Prostate gland (tissue), 2 donors: ENCODE measurements at regions not wholly inside any gene's neighbourhood (a gene's known extent, or its start where the extent isn't known, plus 50 kb on each side); places are given as distances from the start of the nearest gene placed in this dataset.

Experiments used
- DNase-seq: peaks from one replicate; pipeline ENCODE4 v3.0.0-alpha.2; 2019; ENCODE audit warnings: low spot score
- H3K27ac ChIP-seq, 2 donors: fragments of 200-600 bp; sonication (generic); 2 replicates each; pipeline ENCODE4 v1.5.1; 2017 to 2019
- H3K27me3 ChIP-seq: fragments of 200-600 bp; sonication (generic); replicated peaks from 2 replicates; pipeline ENCODE4 v1.5.1; 2019; ENCODE audit not compliant: insufficient read depth
- H3K36me3 ChIP-seq, 2 donors: fragments of 200-600 bp; sonication (generic); 1 replicate in 1 of 2; 2 replicates in 1 of 2; pipeline versions ENCODE4 v1.5.1 to v1.8.1; 2017 to 2019
- H3K4me1 ChIP-seq: fragments of 200-600 bp; sonication (generic); replicated peaks from 2 replicates; pipeline ENCODE4 v1.5.1; 2019
- H3K4me3 ChIP-seq, 2 donors: fragments of 200-600 bp; sonication (generic); 2 replicates each; pipeline ENCODE4 v1.5.1; 2017 to 2019
- H3K9me3 ChIP-seq: fragments of 200-600 bp; sonication (generic); 2 replicates; pipeline ENCODE4 v1.5.1; 2017
- POLR2A ChIP-seq: fragments of 450-650 bp; IDR thresholded peaks from one replicate; pipeline ENCODE4 v1.6.1; 2016; ENCODE audit warnings: antibody characterized with exemption, mild to moderate bottlenecking
- POLR2AphosphoS5 ChIP-seq: sonication (generic); formaldehyde crosslinking; IDR thresholded peaks from one replicate; pipeline ENCODE4 v1.6.1; 2017; ENCODE audit warnings: antibody characterized with exemption
- WGBS: methylation state at CpG from one replicate; pipeline ENCODE4 v1.1.5; 2018; 5-methylcytosine and 5-hydroxymethylcytosine counted together
- intact Hi-C: fragments of 100-400 bp; cut with DNase I; formaldehyde crosslinking; loops from one replicate; pipeline ENCODE4 v1.14.2; 2022
- TF ChIP-seq, protein P1 (sequence below), 4 experiments: fragments of 200-600 bp in 2 of 4; fragments of 450-650 bp in 2 of 4; sonication (generic) in 2 of 4; IDR thresholded peaks; 1 replicate in 3 of 4; 2 replicates in 1 of 4; pipeline ENCODE4 v1.5.1; 2016 to 2019; ENCODE audit warnings: antibody characterized with exemption in 4 of 4, mild to moderate bottlenecking in 2 of 4, moderate library complexity in 2 of 4

DNA sequence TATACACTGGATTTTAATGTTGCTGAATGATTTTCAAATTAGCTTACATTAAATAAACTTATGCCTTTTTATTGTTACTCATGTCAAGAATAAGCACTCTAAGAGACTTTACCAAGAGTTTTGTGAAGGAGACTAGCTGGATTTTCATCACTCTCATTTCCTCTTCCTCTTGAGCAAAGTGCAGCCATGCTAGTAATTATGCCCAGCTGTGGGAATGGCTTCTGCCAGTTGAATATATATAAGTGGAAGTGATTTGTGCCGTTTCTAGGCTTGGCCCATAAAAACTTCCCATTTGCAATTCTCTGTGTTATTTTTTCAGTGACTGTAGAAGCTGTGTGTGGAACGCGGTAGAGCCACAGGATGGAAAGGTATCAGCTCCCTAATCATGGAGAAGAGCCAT is 255.8 kb downstream of the HDGFL1 start:
- Histone ChIP-seq H3K4me1 (peaks cover 5% of the 10 kb centered on the region), H3K36me3 (no peaks in the 10 kb centered on the region), H3K9me3 (no peaks in the 10 kb centered on the region), H3K27me3 (no peaks in the 10 kb centered on the region), H3K27ac (no peak overlapping the region), H3K4me3 (no peak overlapping the region)
- 88% methylated on average over 3 of the region's 3 CpGs for WGBS
- no peak for DNase-seq
- intact Hi-C loops = loop anchor here (5.0 to 10.0 kb wide), 2 partner anchors 47 to 1230 kb away; partner anchors contain the start of gene SOX4
- TF ChIP-seq POLR2AphosphoS5 (no peak), POLR2A (no peak)
- TF ChIP-seq, protein P1, sequence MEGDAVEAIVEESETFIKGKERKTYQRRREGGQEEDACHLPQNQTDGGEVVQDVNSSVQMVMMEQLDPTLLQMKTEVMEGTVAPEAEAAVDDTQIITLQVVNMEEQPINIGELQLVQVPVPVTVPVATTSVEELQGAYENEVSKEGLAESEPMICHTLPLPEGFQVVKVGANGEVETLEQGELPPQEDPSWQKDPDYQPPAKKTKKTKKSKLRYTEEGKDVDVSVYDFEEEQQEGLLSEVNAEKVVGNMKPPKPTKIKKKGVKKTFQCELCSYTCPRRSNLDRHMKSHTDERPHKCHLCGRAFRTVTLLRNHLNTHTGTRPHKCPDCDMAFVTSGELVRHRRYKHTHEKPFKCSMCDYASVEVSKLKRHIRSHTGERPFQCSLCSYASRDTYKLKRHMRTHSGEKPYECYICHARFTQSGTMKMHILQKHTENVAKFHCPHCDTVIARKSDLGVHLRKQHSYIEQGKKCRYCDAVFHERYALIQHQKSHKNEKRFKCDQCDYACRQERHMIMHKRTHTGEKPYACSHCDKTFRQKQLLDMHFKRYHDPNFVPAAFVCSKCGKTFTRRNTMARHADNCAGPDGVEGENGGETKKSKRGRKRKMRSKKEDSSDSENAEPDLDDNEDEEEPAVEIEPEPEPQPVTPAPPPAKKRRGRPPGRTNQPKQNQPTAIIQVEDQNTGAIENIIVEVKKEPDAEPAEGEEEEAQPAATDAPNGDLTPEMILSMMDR (IDR thresholded peaks at IDR 0.05) = no peak

DNA sequence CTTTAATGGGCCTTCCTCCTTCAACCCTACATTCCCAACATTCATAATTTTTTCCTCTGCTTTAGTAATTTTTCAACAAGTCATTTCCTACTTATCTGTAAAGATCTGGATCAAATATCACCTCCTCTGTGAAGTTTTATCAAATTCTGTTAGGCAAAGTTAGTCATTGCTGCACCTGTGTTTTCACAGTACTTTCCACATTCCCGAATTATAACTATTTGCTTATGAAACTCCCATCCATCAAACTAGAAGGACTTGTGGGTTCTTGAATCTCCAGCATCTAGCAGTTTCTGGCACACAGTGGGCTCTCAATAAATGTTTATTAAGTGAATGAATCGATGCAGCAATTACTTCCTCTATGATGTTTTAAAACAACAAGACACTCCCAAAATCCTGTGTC is 257.6 kb downstream of the HDGFL1 start:
- H3K27ac ChIP-seq = no peak overlapping the region
- WGBS = 45% methylated on average over 2 of the region's 2 CpGs

DNA sequence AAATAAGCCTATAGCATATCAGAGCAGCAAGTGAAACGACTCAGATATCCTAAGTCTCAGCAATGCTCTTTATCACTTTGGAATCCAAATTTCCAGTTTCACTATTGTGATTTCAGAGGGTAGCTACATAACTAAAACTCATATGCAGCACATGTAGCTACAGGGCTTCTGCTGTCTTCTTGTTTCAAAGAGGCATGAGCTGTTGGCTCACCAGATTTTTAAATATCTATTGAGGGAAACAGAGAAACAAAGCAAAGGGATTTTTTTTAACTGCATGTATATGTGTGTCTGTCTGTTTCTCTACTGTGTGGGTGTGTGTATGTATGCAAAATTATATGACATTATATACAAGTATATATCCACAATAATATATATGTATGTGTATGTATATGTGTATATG is 258.4 kb downstream of the HDGFL1 start:
- TF ChIP-seq POLR2AphosphoS5 (no peak), POLR2A (no peak)
- TF ChIP-seq, protein P1 (IDR thresholded peaks at IDR 0.05) = no peak
- no peak for DNase-seq
- Histone ChIP-seq H3K27me3 (no peaks in the 10 kb centered on the region), H3K4me1 (peaks cover 5% of the 10 kb centered on the region), H3K4me3 (no peak overlapping the region), H3K36me3 (no peaks in the 10 kb centered on the region), H3K9me3 (no peaks in the 10 kb centered on the region), H3K27ac (peak overlapping the region in 1 of 2 donors; percentile 24)
- intact Hi-C loops = loop anchor here (5.0 to 10.0 kb wide), 2 partner anchors 45 to 1233 kb away; partner anchors contain the start of gene SOX4
- WGBS = 25% methylated on average over 1 of the region's 1 CpG

More for the DNA sequence above, 257.6 kb downstream of the HDGFL1 start:
- Histone ChIP-seq H3K4me1 (peaks cover 5% of the 10 kb centered on the region), H3K36me3 (no peaks in the 10 kb centered on the region), H3K27me3 (no peaks in the 10 kb centered on the region), H3K4me3 (no peak overlapping the region), H3K9me3 (no peaks in the 10 kb centered on the region)
- TF ChIP-seq POLR2A (no peak), POLR2AphosphoS5 (no peak)
- TF ChIP-seq, protein P1 (IDR thresholded peaks at IDR 0.05) = no peak
- DNase-seq = no peak
- intact Hi-C loops = loop anchor here (5.0 to 10.0 kb wide), 2 partner anchors 45 to 1232 kb away; partner anchors contain the start of gene SOX4

DNA sequence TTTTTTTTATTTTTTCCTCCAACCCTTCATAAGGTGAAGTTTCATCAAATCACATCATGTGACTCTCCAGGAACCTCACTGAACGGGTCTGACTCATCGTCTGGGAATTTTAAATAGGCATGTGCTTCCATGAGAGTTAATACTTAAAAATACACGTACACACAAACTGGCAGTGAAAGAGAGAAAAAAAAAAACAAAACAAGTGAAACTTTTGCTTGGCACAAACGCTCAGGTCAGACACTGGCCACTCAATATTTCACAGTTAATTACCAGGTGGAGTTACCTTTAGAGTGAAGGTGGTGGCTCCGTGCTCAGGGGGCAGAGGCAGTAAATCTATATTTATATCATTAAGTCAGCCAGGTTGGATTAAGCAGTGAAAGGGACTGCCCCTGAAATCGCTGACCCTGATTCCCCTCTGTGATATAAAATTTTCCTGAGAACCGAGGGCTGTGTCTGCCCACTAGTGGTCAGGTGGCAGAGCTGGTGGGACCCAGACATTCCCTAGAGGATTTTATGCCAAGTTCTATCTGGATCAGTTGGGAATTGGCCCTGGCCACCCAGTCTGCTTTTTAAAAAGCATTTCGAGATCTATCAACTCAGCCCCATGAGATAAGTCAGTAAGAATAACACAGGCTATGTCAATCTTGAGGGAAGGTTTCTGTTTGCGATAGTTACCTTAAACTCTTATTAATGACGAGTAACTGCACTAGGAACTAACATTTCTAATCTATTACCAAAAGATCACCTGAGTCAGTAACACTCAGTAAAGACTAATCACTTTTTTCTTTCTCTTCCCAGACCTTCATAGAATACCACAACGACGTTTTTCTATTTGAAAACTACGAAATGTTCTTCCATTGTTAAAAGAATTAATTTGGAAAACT is 259.1 kb downstream of the HDGFL1 start:
- H3K9me3 ChIP-seq = no peaks in the 10 kb centered on the region
- no peak for TF ChIP-seq POLR2A
- TF ChIP-seq, protein P1 (IDR thresholded peaks at IDR 0.05) = peak in 2 of 4 experiments; percentile 50 to 68
- TF ChIP-seq POLR2AphosphoS5 = peak; percentile 86
- WGBS = 41% methylated on average over 13 of the region's 13 CpGs
- peak overlapping the region; percentile 26 to 48 for H3K27ac ChIP-seq
- no peak overlapping the region for H3K4me3 ChIP-seq
- peak; percentile 73 for DNase-seq
- H3K4me1 ChIP-seq = peaks cover 5% of the 10 kb centered on the region
- H3K36me3 ChIP-seq = no peaks in the 10 kb centered on the region
- no peaks in the 10 kb centered on the region for H3K27me3 ChIP-seq
- intact Hi-C loops = loop anchor here (5.0 to 10.0 kb wide), 2 partner anchors 44 to 1234 kb away; partner anchors contain the start of gene SOX4
